GM12872 (cell line): ENCODE measurements at regions not wholly inside any gene's neighbourhood (a gene's known extent, or its start where the extent isn't known, plus 50 kb on each side); places are given as distances from the start of the nearest gene placed in this dataset.

ENCODE experiments used
- TF ChIP-seq, protein P1 (sequence below): IDR thresholded peaks from 3 replicates; pipeline ENCODE4 v1.5.1; 2011; ENCODE audit warnings: low read depth, mild to moderate bottlenecking, low read length, moderate library complexity; ENCODE audit not compliant: insufficient read depth

DNA sequence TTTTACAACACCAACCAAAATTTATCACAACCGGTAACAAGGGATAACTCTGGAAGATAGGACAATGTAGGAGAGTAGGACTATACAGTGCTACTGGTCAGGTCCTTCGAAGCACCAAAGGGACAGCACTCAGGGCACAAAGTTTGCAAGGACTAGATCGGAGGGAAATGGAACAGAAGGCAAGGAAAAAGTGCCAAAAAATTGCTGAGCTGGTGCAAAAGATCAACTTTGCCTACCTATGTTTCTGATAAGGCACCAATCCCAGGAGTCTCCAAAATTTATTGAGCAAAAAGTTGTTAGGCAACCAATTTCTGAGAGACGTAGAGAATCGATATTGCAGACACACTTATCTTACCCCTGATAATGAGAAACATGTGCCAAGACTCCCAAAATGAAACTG is 160.0 kb upstream of the PLEKHA5 start:
- TF ChIP-seq, protein P1, sequence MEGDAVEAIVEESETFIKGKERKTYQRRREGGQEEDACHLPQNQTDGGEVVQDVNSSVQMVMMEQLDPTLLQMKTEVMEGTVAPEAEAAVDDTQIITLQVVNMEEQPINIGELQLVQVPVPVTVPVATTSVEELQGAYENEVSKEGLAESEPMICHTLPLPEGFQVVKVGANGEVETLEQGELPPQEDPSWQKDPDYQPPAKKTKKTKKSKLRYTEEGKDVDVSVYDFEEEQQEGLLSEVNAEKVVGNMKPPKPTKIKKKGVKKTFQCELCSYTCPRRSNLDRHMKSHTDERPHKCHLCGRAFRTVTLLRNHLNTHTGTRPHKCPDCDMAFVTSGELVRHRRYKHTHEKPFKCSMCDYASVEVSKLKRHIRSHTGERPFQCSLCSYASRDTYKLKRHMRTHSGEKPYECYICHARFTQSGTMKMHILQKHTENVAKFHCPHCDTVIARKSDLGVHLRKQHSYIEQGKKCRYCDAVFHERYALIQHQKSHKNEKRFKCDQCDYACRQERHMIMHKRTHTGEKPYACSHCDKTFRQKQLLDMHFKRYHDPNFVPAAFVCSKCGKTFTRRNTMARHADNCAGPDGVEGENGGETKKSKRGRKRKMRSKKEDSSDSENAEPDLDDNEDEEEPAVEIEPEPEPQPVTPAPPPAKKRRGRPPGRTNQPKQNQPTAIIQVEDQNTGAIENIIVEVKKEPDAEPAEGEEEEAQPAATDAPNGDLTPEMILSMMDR, result no peak

DNA sequence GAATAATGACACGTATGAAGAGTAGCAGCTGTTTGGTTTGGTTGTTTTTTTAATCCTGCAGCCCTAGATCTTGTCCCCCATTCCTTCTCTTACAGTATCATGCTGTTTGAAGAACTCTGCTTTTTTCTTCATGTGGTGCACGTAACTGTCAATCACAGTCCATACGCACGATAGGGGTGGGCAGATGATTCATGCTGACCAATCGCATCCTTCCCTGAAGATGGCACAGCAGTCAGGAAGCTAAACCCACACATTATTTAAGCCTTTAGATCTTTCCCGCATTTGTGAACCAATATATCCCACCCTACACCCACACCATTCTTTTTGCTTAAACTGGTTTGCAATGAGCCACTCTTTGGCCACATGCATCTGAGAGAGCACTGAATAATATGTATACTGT is 158.9 kb upstream of the PLEKHA5 start:
- TF ChIP-seq, protein P1, result no peak

DNA sequence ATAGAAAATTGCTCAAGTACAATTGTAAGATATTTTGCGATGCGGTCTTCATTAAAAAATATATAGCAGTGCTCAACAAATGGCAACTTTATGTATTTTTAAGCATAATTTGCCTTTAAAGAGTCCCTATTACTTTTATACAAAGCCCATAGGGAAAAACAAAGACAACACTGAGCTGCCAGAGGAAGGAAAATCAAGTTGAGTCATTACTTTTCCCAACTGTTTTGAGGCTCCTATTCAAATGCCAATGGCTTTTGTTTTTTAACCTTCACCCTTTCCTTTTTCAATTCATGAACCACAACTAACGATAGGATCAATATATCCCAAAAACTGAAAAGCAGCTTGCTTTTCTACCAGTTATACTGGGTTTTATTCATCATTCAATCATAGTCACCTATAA is 157.6 kb upstream of the PLEKHA5 start:
- TF ChIP-seq, protein P1, result no peak

DNA sequence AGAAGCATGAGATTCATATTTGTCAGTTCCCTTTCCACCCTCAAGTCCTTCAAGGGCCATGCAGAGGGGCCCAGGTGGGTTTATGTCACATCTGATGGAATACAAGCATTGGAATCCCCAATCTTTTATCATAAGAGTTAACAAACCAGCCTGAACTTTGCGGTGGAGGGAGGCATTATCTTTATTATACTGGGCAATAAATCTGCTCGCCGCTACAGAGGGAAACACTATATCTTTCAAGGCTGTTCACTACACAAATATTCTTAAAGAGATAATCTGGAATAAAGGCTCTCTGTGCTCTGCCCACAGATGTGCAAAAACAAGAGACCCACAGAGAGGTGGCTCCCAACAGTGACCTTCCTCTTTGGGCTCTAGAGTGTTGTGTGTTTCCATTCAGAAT is 153.6 kb upstream of the PLEKHA5 start:
- TF ChIP-seq, protein P1, result no peak

DNA sequence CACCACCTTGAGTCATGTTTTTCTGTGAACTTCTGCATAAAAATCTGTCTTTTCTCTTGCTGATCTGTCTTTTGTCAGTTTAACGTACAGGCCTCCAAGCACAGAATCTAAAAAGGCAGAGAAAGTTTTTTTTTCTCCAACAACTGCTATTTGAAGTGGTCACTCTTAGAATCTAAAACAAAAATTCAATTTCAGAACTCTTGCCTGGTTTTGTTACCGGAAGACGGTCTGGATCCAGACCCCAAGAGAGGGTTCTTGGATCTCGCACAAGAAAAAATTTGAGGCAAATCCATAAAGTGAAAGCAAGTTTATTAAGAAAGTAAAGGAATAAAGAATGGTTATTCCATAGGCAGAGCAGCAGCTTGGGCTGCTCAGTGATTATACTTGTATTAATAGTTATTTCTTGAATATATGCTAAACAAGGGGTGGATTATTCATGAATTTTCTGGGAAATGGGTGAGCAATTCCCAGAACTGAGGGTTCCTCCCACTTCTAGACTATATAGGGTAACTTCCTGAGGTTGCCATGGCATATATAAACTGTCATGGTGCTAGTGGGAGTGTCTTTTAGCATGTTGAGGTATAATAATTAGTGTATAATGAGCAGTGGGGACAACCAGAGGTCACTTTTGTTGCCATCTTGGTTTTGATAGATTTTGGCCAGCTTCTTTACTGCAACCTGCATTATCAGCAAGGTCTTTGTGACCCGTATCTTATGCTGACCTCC is 150.0 kb upstream of the PLEKHA5 start:
- TF ChIP-seq, protein P1, result no peak

DNA sequence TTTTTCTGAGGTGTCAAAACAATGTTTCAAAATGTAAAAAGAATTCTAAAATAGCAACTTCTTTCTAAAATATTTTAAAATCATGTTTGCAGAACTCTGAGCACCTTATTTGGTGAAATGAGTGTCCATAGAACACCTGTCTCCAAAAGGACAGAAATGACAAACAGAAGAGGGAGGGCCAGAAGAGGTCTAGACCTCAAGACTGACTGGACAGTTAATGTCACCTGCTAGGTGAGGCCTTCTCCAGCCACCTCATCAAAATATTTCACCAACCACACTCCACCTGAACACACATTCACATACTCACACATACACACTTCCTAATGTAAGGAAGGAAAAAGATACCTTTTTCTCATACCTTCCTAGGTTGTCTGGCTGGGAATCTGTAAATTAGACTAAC is 147.8 kb upstream of the PLEKHA5 start:
- TF ChIP-seq, protein P1, result no peak

DNA sequence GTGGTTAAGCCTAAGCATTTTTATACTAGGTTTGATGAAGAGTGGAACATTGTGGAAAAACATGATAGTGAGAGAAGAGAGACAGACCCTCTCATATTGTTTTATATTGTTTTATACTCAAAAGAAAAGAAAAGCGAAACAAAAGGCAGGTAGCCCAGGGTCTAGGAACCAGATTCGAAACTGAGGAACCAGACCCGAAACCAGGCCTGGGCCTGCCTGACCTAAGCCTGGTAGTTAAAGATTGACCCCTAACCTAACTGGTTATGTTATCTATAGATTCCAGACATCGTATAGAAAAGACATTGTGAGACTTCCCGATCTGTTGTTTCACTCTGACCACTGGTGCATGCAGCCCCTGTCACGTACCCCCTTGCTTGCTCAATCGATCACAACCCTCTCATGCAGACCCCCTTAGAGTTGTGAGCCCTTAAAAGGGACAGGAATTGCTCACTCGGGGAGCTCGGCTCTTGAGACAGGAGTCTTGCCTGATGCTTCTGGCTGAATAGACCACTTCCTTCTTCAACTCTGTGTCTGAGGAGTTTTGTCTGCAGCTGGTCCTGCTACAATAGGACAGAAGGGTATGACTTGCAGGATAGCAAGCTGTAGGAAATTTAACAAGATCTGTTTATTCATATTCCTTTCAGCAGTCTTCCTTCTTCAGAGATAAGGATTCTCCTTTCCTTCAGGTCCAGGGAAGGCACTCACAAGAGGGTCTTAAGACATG is 147.1 kb upstream of the PLEKHA5 start:
- TF ChIP-seq, protein P1, result no peak
